HG02678 (cell line): ENCODE measurements at regions not wholly inside any gene's neighbourhood (a gene's known extent, or its start where the extent isn't known, plus 50 kb on each side); places are given as distances from the start of the nearest gene placed in this dataset.

Source experiments
- ATAC-seq: cut with Tn5 transposase; IDR thresholded peaks from one replicate; pipeline ENCODE4 v1.9.1; 2021; ENCODE audit warnings: mild to moderate bottlenecking, moderate library complexity; ENCODE audit not compliant: unreplicated experiment

- no peak for ATAC-seq
Observed at GRCh38 chr9:118985851-118986250, 383.4 kb downstream of the BRINP1 start.

- ATAC-seq = no peak
Observed at GRCh38 chr9:118987167-118987566, 382.1 kb downstream of the BRINP1 start.

GRCh38 chr9:118990949-118991348, 378.3 kb downstream of the BRINP1 start:
- ATAC-seq = no peak

GRCh38 chr9:118991366-118992285, 377.6 kb downstream of the BRINP1 start:
- no peak for ATAC-seq

- no peak for ATAC-seq
Observed at GRCh38 chr9:118992813-118993794, 376.1 kb downstream of the BRINP1 start.

GRCh38 chr9:118993965-118994364, 375.3 kb downstream of the BRINP1 start:
- no peak for ATAC-seq

GRCh38 chr9:119002491-119002890, 366.7 kb downstream of the BRINP1 start:
- ATAC-seq = no peak

- ATAC-seq = no peak
Observed at GRCh38 chr9:119003201-119003611, 366.0 kb downstream of the BRINP1 start.

GRCh38 chr9:119003882-119004617, 365.2 kb downstream of the BRINP1 start:
- ATAC-seq = no peak

GRCh38 chr9:119004618-119004990, 364.6 kb downstream of the BRINP1 start:
- ATAC-seq = no peak

GRCh38 chr9:119005162-119005561, 364.1 kb downstream of the BRINP1 start:
- ATAC-seq = no peak

GRCh38 chr9:119009249-119009648, 360.0 kb downstream of the BRINP1 start:
- no peak for ATAC-seq

GRCh38 chr9:119020284-119020683, 349.0 kb downstream of the BRINP1 start:
- ATAC-seq = no peak

- ATAC-seq = no peak
Observed at GRCh38 chr9:119020730-119021333, 348.4 kb downstream of the BRINP1 start.

GRCh38 chr9:119026120-119026519, 343.1 kb downstream of the BRINP1 start:
- no peak for ATAC-seq

GRCh38 chr9:119027901-119028699, 341.1 kb downstream of the BRINP1 start:
- no peak for ATAC-seq

GRCh38 chr9:119029886-119030285, 339.3 kb downstream of the BRINP1 start:
- no peak for ATAC-seq

- ATAC-seq = no peak
Observed at GRCh38 chr9:119033596-119033995, 335.6 kb downstream of the BRINP1 start.

- ATAC-seq = no peak
Observed at GRCh38 chr9:119036969-119037368, 332.3 kb downstream of the BRINP1 start.

- ATAC-seq = no peak
Observed at GRCh38 chr9:119043996-119044395, 325.2 kb downstream of the BRINP1 start.
